ENCODE measurements at regions not wholly inside any gene's neighbourhood (a gene's known extent, or its start where the extent isn't known, plus 50 kb on each side); places are given as distances from the start of the nearest gene placed in this dataset.

DNA sequence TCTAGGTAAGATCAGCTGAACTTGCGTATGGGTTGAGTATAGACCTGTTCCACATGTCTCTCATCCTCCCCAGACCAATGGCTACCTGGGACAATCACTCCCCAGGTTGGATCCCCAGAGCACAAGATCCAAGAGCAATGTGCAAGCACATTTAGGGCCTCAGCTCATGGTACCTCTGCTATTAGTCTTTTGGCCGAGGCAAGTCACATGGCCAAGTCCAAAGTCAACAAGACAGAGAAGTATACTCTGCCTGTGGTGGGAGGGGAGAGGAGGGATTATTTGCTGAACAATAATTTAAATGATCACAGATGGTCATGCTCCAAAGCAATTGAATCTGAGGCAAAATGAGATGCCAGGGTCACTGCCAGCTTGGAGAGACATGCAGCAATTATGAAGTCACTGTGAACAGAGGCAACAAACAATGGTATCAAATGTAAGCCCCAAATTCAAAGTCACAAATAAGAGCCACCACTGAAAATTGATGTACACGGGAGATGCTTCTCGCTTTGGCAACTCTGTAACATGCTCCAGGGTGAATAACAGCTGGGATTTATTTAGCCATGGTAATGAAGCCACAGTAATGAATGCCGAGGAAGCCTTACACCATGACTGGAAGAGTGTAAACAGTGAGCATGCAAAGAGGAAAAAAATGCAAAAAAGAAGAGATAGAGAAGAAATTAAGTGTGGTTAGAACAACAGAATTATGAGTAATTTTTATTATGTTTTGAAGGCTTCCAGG is 149.1 kb downstream of the ZNF281 start:
- TF ChIP-seq CTCF (IDR thresholded peaks at IDR 0.05) (no peak), EZH2 (IDR thresholded peaks at IDR 0.05; ENCODE audit: borderline replicate concordance, insufficient read depth, low read depth, low read length, poor library complexity, severe bottlenecking) (no peak)
